IPS-15b (cell line): ENCODE measurements at regions not wholly inside any gene's neighbourhood (a gene's known extent, or its start where the extent isn't known, plus 50 kb on each side); places are given as distances from the start of the nearest gene placed in this dataset.

Source experiments
- H3K27me3 ChIP-seq: one replicate; pipeline ENCODE4 v1.6.1; 2013; ENCODE audit warnings: low read length; ENCODE audit not compliant: control insufficient read depth, insufficient read depth
- H3K36me3 ChIP-seq: one replicate; pipeline ENCODE4 v1.6.1; 2013; ENCODE audit warnings: low read length; ENCODE audit not compliant: control insufficient read depth, insufficient read depth
- H3K4me1 ChIP-seq: one replicate; pipeline ENCODE4 v1.6.1; 2013; ENCODE audit warnings: mild to moderate bottlenecking, low read length; ENCODE audit not compliant: control insufficient read depth, insufficient read depth
- H3K4me3 ChIP-seq: one replicate; pipeline ENCODE4 v1.5.1; 2013; ENCODE audit warnings: low read depth, low read length
- H3K9ac ChIP-seq: one replicate; pipeline ENCODE4 v1.6.1; 2013; ENCODE audit warnings: low read depth, mild to moderate bottlenecking, low read length
- H3K9me3 ChIP-seq: one replicate; pipeline ENCODE4 v1.6.1; 2013; ENCODE audit warnings: mild to moderate bottlenecking, low read length; ENCODE audit not compliant: control insufficient read depth, insufficient read depth

GRCh38 chr18:38483326-38483725 lies 917.7 kb upstream of the CELF4 start:
- no peaks in the 10 kb centered on the region for H3K36me3 ChIP-seq
- no peak overlapping the region for H3K4me3 ChIP-seq
- H3K4me1 ChIP-seq: no peaks in the 10 kb centered on the region
- no peaks in the 10 kb centered on the region for H3K9me3 ChIP-seq
- no peaks in the 10 kb centered on the region for H3K27me3 ChIP-seq
- H3K9ac ChIP-seq: no peak overlapping the region

GRCh38 chr18:38481576-38481975 lies 916.0 kb upstream of the CELF4 start:
- no peaks in the 10 kb centered on the region for H3K9me3 ChIP-seq
- H3K9ac ChIP-seq: no peak overlapping the region
- H3K36me3 ChIP-seq: no peaks in the 10 kb centered on the region
- H3K4me3 ChIP-seq: no peak overlapping the region
- H3K4me1 ChIP-seq: no peaks in the 10 kb centered on the region
- H3K27me3 ChIP-seq: no peaks in the 10 kb centered on the region

- no peaks in the 10 kb centered on the region for H3K36me3 ChIP-seq
- no peak overlapping the region for H3K4me3 ChIP-seq
- no peaks in the 10 kb centered on the region for H3K9me3 ChIP-seq
- no peaks in the 10 kb centered on the region for H3K4me1 ChIP-seq
- no peaks in the 10 kb centered on the region for H3K27me3 ChIP-seq
- no peak overlapping the region for H3K9ac ChIP-seq
Observed at GRCh38 chr18:38475686-38476085, 910.1 kb upstream of the CELF4 start.

GRCh38 chr18:38473535-38473934 lies 907.9 kb upstream of the CELF4 start:
- Histone ChIP-seq H3K9ac (no peak overlapping the region), H3K27me3 (no peaks in the 10 kb centered on the region), H3K36me3 (no peaks in the 10 kb centered on the region), H3K4me3 (no peak overlapping the region), H3K4me1 (no peaks in the 10 kb centered on the region), H3K9me3 (no peaks in the 10 kb centered on the region)

GRCh38 chr18:38470421-38470820 lies 904.8 kb upstream of the CELF4 start:
- H3K9ac ChIP-seq: no peak overlapping the region
- no peaks in the 10 kb centered on the region for H3K9me3 ChIP-seq
- H3K27me3 ChIP-seq: no peaks in the 10 kb centered on the region
- H3K4me1 ChIP-seq: no peaks in the 10 kb centered on the region
- H3K4me3 ChIP-seq: no peak overlapping the region
- H3K36me3 ChIP-seq: no peaks in the 10 kb centered on the region

- Histone ChIP-seq H3K27me3 (no peaks in the 10 kb centered on the region), H3K4me1 (no peaks in the 10 kb centered on the region), H3K9ac (no peak overlapping the region), H3K36me3 (no peaks in the 10 kb centered on the region), H3K4me3 (no peak overlapping the region), H3K9me3 (no peaks in the 10 kb centered on the region)
Observed at GRCh38 chr18:38466426-38466825, 900.8 kb upstream of the CELF4 start.

- H3K9ac ChIP-seq: no peak overlapping the region
- no peaks in the 10 kb centered on the region for H3K4me1 ChIP-seq
- H3K4me3 ChIP-seq: no peak overlapping the region
- H3K9me3 ChIP-seq: no peaks in the 10 kb centered on the region
- H3K36me3 ChIP-seq: no peaks in the 10 kb centered on the region
- no peaks in the 10 kb centered on the region for H3K27me3 ChIP-seq
Observed at GRCh38 chr18:38464024-38464423, 898.4 kb upstream of the CELF4 start.

GRCh38 chr18:38460657-38461056 lies 895.1 kb upstream of the CELF4 start:
- Histone ChIP-seq H3K9ac (no peak overlapping the region), H3K36me3 (no peaks in the 10 kb centered on the region), H3K4me1 (no peaks in the 10 kb centered on the region), H3K4me3 (no peak overlapping the region), H3K9me3 (no peaks in the 10 kb centered on the region), H3K27me3 (no peaks in the 10 kb centered on the region)

GRCh38 chr18:38459131-38459994 lies 893.8 kb upstream of the CELF4 start:
- no peaks in the 10 kb centered on the region for H3K9me3 ChIP-seq
- H3K9ac ChIP-seq: no peak overlapping the region
- H3K4me1 ChIP-seq: no peaks in the 10 kb centered on the region
- no peaks in the 10 kb centered on the region for H3K27me3 ChIP-seq
- no peak overlapping the region for H3K4me3 ChIP-seq
- no peaks in the 10 kb centered on the region for H3K36me3 ChIP-seq

GRCh38 chr18:38458698-38459097 lies 893.1 kb upstream of the CELF4 start:
- Histone ChIP-seq H3K27me3 (no peaks in the 10 kb centered on the region), H3K36me3 (no peaks in the 10 kb centered on the region), H3K9ac (no peak overlapping the region), H3K4me3 (no peak overlapping the region), H3K9me3 (no peaks in the 10 kb centered on the region), H3K4me1 (no peaks in the 10 kb centered on the region)

GRCh38 chr18:38456253-38456652 lies 890.7 kb upstream of the CELF4 start:
- H3K4me1 ChIP-seq: no peaks in the 10 kb centered on the region
- no peaks in the 10 kb centered on the region for H3K9me3 ChIP-seq
- H3K36me3 ChIP-seq: no peaks in the 10 kb centered on the region
- no peak overlapping the region for H3K4me3 ChIP-seq
- no peak overlapping the region for H3K9ac ChIP-seq
- no peaks in the 10 kb centered on the region for H3K27me3 ChIP-seq

GRCh38 chr18:38454764-38455469 lies 889.3 kb upstream of the CELF4 start:
- Histone ChIP-seq H3K4me3 (no peak overlapping the region), H3K9me3 (no peaks in the 10 kb centered on the region), H3K27me3 (no peaks in the 10 kb centered on the region), H3K4me1 (no peaks in the 10 kb centered on the region), H3K9ac (no peak overlapping the region), H3K36me3 (no peaks in the 10 kb centered on the region)
